GM19397 (cell line): ENCODE measurements at regions not wholly inside any gene's neighbourhood (a gene's known extent, or its start where the extent isn't known, plus 50 kb on each side); places are given as distances from the start of the nearest gene placed in this dataset.

Source experiments
- ATAC-seq: cut with Tn5 transposase; IDR thresholded peaks from one replicate; pipeline ENCODE4 v1.9.1; 2021; ENCODE audit warnings: mild to moderate bottlenecking, moderate library complexity; ENCODE audit not compliant: unreplicated experiment

DNA sequence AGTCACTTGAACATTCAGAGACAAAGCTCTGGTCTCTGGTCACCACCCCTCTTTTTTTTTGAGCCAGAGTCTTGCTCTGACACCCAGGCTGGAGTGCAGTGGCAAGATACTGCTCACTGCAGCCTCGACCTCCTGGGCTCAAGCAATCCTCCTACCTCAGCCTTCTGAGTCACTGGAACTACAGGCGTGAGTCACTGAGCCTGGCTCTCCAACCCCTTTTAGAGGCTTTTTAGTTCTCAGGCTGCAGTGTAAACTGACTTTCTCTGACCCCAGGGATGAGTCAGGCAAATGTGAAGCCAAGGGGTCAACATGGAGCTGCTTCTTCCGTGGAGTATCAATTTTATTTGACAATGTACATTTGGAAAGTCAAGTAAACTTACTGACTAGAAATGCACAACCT lies 229.2 kb downstream of the PTTG2 start:
- ATAC-seq: no peak

DNA sequence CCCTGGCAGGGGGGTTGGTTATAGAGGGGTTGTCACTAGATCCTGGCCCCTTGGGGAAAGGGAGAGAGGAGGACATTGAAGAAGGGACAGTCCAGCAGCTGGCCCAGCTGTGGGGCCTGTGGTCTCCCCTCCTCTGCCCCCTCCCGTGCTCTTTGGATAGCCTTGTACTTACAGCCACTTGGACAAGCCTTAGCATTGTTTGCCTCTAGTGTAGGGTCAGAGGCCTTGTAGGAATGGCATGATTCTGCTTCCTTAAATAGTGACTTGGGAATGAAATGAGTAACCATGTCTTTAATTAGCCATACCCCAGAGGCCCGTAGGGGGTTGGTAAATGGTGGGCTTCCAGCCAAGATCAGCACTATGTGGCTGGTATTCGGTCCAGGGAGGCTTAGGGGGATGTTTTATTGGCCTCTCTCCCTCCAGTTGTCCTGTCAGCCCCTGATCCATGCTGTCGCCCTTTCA lies 230.6 kb downstream of the PTTG2 start:
- no peak for ATAC-seq

DNA sequence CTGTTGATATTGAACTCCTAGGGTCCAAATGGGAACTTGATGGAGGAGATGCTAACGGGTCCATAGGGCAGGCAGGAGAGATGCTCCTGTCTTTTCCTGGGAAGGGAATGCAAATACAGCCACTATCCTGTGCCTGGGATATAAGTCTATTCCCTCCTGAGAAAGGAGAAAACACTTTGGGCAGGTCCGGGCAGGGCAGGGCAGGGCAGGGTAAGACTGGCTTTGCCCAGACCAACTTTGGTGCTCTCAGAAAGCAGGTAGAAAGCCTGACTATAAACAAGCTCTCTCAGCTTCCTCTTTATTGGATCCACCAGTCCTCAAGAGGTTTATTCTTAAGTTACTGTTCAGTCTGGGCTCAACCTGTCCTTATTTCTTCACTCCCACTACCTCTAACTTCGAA lies 232.3 kb downstream of the PTTG2 start:
- ATAC-seq: no peak

DNA sequence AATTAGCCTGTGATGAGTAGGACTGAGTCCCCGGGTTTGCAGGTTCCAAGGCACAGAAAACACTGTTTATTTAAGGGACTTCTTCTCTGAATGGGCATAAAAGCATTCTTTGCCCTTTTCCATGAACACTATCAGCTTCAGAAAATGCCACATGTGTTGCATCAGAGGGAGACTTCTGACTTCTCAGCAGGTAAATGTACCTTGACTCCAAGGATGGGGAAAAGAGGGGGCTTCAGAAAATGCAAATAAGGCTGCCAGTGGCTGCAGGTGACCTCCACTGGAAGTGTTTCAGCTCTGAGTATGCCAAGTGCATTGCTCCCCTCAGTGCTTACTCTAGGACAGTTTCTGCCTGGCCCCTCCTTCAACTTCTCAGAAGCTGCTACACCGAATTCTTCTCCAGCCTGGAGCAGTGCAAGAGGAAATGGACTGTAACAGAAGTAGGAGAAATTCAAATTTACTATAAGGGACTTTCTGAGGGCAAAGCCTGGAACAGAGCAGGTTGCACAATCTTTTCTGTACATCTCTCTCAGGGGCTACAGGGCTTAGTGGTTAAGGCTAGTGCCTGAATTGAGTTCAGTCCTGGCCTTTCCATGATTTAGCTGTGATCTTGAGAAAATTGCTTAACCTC lies 233.2 kb downstream of the PTTG2 start:
- ATAC-seq: no peak

DNA sequence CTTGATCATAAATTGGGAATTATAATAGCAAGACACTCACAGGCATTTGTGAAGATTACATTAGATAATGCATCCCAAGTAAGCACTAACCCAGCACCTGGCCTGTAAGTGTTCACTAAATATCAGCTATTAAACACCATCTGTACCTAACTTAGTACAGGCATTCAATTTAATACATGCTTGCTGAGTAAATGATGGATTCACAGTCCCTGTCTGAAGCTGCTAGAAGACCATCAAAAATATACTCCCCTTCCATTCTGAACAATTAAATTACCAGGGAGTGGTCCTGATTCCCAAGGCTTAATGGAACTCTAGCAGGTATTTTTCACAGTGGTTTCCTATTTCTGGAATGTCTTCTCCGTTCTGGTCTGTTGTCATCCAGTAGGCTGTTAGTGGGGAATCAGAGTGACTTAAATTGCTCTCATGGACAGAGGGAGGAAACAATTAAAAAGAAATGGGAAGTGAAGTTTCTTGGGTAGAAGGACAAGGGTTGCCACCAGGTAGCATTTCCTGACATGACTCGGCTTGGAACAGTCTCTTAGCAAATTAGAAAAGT lies 233.9 kb downstream of the PTTG2 start:
- no peak for ATAC-seq

DNA sequence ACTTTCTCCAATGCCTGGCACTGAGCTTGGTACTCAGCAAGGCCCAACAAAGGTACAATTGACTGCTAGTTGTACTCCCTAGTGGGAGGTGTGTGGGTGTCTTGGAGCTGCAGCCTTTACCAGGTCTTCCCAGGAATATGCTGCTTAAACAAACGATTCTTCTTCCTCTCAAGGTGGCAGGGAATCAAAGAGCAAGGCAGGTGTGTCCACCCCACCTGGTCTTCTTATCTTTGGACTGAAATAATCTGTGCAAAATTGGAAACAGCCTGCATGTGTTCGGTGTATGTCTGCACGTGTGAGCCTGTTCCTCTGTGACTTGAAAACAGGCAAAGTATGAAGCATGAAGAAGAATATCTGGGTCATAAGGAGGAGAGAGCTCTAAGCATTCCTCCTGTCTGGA lies 235.3 kb downstream of the PTTG2 start:
- ATAC-seq: no peak

DNA sequence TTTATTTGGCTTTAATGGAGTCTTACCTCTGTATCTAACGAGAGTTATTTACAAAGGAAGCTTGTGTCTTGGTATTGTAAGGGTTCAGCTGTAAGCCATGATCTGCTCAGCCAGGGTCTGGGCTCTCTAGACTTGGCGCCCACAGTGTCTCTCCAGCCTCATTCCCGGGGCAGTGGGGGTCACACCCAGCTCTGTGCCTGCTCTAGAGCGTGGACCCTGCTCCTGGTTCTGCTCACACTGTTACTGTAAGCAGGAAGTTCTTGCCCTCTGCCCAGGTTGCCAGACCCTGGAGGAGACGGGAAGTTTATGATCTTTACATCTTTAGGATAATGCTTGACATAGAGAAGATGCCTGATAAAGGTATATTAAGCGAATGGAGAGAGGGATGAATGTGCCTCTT lies 235.7 kb downstream of the PTTG2 start:
- no peak for ATAC-seq

DNA sequence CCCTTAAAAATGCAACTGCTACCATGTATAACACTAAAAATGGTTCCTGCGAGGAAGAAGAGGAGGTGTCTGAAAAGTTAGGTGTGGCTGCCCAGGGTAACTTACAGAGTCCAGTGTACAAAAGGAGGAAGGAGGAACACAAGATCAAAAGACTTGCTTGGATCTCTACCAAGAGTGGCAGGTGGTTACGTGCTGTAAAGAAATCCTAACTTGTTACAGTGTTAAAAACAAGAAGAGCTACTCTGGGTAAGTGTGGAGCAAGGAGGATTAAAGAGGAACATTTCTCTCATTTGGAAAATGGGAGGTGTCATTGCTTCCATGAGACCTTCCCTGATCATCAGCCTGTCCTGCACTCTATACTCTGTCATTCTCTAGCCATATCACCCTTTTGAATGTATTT lies 242.0 kb downstream of the PTTG2 start:
- no peak for ATAC-seq

DNA sequence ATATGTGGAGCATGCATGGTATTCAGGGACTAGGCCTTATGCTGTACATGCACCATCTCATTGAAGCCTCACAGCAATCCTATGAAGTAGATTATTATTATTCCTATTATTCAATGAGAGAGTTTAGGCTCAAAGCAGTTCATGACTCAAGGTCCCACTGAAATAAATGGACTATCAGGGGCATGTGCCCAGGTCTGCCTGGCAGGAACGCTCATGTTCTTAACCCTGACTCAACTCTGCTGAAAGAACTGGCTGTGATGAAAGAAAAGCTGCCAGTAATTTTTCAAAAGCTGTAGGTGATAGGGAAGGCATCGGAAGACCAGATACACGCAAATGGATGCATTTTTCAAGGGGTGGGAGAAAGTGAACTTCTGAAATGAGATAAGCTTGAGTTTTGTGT lies 243.4 kb downstream of the PTTG2 start:
- no peak for ATAC-seq

DNA sequence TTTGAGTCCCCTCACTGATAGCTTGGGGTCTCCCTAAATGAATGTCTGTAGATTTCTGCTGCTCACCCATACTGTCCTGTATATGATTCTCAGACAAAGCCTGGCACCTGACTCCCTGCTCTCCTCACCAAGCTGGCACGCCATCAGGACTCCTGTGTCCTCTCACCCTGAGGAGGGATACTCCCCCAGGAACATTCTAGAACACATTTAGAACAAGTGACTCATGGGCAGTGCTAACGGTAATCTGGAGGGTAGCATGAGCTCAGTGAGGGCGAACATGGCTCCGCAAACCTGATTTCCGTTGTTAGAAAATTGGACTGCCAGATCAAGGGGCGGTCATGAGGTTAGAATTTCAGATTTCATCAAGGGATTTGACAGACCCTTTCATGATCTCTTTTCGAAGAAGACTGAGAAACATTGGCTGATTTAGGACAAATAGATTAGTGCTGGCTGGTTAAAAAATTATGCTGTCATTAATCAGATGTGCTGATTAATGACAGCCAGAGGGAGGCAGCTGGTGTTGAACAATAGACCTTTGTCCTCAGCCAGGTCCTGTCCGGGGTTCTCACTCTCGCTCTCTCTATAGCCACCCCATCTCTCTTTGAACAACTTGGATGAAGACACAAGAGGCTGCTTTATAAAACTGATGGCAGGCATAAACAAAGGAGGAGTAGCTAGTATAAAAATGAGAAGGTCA lies 244.3 kb downstream of the PTTG2 start:
- no peak for ATAC-seq

DNA sequence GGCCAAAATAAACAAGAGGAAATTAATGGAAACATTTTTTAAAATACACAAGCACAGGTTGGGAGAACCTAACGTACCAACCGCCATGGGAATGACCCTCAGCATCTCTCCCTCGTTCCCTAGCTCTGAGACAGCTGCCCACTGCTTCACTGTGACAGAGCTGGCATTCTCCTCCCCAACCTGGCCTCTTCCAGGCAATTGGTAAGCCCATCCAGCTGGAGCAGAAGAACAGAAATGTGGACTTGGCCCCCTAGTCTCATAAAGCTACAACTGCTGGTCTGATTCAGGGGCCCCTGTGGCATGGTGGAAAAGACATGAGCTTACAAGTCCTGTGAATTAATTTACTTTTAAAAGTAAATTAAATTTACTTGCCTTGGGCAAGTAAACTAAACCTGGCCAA lies 245.1 kb downstream of the PTTG2 start:
- ATAC-seq: no peak

DNA sequence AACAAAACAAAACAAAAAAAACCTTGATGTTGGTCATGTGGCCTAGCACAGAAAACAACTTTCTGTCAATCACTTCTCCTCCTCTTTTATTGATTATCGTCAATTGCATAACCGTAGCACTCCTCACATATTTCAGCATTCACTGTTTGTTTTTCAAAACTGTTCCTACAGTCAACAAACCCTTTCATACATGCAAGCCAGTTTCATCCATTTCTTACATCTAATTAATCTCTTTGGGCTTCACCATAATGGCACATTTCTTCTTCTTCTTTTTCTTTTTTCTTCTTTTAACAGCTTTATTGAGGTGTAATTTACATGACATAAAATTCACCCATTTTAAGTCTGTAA lies 246.9 kb downstream of the PTTG2 start:
- no peak for ATAC-seq

DNA sequence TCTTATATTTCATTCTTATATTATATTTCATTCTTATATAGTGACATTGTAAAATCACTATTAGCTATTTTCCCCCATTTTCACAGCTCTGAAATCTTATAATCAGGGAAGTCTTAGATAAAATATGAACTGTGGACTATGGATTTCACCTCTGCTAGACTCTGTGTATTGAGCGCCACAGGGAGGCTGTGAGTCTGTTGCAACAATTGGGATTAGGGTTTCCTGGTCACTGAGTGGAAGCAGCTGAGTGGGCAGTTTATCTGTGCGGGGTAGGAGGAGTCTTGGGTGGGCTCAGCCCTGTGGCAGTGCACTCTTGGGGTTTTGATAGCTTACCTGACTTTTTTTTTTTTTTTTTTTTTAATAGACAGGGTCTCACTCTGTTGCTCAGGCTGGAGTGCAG lies 249.5 kb downstream of the PTTG2 start:
- ATAC-seq: no peak

DNA sequence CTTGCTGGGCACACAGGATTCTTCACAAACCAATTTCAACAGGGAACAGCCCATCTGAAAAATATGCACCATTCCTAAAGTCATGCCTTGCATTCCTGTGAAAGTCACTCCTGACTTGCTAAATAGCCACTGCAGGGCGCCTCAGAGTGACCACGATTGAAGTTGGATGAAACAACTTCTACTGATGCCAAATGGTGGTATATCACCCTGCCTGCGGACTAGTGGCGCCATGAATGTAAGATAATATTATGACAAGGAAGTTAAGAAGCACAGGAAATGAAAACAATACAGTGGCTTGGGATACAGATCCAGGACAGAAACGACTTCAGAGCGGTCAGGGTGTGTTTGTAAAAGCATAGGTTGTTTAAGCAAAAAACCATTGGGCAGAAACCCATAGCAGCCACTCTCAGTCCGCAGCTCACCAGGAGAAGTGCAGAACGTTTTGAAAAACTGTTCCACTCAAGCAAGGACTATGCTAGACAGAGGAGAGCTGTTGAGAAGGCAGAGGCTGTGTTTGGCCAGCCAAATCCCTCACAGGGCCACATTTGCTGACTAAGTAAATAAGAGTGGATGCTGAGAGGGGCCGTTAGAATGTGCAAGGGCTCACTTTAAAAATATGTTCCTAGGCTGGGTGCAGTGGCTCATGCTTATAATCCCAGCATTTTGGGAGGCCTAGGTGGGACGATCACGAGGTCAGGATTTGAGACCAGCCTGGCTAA lies 250.4 kb downstream of the PTTG2 start:
- ATAC-seq: no peak

DNA sequence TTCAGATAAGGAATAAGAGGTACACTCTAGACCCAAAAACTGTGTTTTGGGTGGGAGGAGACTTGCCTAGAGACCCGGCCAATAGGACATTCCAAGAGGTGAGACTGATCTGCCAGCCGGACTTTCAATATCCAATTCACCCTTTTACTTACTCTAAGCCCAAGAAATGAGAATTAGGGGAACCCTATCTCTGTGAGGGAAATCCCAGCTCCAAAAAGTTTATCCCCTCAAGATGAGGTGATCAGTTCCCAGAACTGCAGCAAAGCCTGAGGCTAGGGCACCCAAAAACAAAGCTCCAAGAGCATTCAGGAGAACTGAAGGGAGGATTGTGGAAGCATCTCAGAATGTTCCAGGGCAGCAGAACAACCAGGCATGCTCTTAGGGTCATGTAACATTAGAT lies 251.7 kb downstream of the PTTG2 start:
- ATAC-seq: no peak

DNA sequence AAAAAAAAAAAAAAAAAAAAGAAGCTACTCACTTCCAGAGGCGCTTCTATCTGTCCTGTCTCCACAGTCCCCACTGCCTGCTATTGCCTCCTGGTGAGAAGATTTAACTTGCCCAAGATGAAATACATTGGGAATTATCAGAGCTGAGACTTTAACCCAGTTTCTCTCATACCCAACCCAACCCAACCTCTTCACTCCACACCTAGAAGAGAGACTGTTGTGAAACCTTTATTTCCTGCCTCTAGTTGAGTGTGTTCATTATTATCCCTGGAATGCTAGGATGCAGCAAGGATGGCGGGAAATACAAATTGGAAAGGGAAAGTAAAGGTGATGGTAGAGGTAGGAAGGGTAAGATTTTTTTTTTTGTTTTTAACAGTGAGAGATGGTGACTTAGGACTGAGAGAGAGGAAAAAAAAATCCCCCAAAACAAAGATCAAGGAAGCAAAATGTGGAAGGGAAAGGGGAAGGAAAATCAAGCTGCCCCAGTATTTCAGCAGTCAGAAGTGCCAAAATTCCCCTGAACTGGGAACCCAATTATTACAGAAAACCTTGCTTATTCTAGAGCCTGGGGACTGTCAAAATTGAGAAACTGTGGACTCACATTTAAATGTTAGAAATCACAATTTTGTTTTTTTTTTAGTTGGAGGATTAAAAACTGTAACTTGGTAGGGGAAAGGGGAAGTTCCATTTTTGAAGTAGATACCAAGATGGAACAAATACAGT lies 253.0 kb downstream of the PTTG2 start:
- no peak for ATAC-seq

DNA sequence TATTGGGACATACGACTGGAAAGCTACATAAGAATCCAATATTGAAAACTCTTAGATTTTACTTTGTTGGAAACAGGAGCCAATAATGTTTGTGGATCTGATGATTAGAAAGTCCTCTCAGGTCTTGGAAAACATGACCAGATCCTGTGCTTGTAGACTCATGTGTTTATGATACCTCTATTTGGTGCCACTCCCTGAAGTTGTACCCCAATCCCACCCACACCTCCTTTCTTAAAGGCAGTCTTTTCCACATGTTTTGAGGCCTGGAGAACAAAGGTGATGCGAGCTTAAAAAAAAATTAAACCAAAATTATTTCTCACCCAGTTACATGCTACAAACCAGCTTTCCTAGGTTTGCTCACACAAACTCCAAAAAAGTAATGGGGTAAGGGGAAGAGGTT lies 262.7 kb downstream of the PTTG2 start:
- no peak for ATAC-seq

DNA sequence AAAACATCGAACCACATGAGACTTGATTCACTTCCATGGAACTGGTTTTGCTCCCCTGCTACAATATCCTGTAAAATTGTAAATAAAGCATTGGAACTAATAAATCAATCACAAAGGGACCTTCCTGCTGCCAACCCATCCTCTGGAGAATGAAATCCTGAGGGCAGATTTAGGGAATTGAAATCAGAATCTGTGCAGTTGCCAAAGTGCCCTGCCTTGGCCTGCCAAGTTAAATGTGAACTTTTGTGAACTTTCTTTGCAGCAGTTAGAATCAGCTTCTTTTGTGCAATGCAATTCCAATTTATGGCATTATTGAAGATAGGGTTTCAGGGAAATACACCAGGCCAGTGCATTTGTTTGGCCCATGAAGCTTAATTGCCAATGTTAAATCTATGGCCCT lies 263.1 kb downstream of the PTTG2 start:
- no peak for ATAC-seq

DNA sequence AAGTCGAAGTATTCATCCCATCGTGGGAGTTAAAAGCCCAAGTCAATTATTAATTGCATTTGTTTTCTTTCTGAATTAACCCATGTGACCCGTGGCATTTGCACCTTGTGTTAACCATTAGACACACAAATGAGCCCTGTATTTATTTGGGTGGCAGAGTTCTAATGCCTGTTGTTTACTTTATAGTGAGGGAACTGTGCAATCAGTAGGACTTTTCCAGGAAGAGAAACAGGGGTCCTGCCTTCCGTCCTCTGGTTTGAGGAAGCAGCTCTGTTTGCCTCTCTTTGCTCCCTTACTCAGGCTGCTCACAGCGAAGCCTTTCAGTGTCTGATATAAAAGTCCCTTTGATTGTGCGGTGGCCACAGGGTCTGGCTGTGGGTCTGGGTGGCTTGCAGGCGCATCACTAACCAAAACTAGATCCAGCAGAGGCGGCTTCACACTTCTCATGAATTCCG lies 263.6 kb downstream of the PTTG2 start:
- ATAC-seq: no peak

DNA sequence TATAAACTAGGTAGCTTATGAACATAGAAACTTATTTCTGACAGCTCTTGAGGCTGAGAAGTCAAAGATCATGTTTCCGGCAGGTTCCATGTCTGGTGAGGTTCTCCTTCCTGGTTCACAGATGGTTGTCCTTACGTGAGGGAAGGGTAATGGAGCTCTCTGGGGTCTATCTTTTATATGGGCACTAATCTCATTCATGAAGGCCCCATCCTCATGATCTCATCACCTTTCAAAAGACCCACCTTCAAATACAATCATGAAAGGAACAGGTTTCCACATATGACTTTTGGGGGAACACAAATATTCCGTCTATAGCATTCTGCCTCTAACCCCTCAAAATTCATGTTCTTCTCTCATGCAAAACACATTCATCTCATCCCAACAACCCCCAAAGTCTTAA lies 264.7 kb downstream of the PTTG2 start:
- no peak for ATAC-seq

DNA sequence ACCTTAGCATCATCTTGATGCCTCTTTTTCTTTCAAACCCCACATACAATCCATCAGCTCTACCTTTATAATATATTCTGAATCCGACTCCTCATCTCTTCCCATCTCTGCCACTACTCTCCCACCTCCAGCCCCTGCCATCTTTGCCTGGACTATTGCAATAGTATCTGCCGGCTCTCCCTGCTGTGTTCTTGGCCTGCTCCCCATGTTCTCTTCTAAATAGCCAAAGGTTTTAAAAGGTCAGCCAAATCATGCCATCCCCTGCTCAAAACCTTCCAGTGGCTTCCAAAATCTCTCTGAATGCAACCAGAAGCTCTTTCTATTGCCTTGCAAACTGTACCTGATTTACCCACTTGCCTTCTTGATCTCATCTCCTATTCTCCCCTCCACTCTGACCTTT lies 266.0 kb downstream of the PTTG2 start:
- no peak for ATAC-seq
